Mammary epithelial cell (primary cell): ENCODE measurements at regions not wholly inside any gene's neighbourhood (a gene's known extent, or its start where the extent isn't known, plus 50 kb on each side); places are given as distances from the start of the nearest gene placed in this dataset.

Experiments used
- CTCF ChIP-seq, 2 donors: IDR thresholded peaks in 1 of 2; conservative IDR thresholded peaks in 1 of 2; 2 replicates each; pipeline ENCODE4 v1.5.1; 2011 to 2012; ENCODE audit warnings: inconsistent platforms in 2 of 2, low read length in 2 of 2, mild to moderate bottlenecking in 2 of 2, control low read depth in 1 of 2, low read depth in 1 of 2; ENCODE audit not compliant: insufficient read depth in 1 of 2; ENCODE audit errors: extremely low read depth in 1 of 2
- EZH2 ChIP-seq: IDR thresholded peaks from 2 replicates; pipeline ENCODE4 v1.6.1; 2012; ENCODE audit warnings: low read length, inconsistent platforms, borderline replicate concordance

GRCh38 chr17:36739208-36739607 is 137.8 kb downstream of the MRM1 start:
- no peak for TF ChIP-seq CTCF (conservative IDR thresholded peaks at IDR 0.05 in 1 of 2, IDR thresholded peaks at IDR 0.05 in 1 of 2; ENCODE audit: extremely low read depth in 1 of 2, insufficient read depth in 1 of 2, low read depth in 1 of 2, low read length in 2 of 2)
- no peak for TF ChIP-seq EZH2
